Caco-2 (cell line): ENCODE measurements at regions not wholly inside any gene's neighbourhood (a gene's known extent, or its start where the extent isn't known, plus 50 kb on each side); places are given as distances from the start of the nearest gene placed in this dataset.

Source experiments
- BruUV-seq: library from RNA; stranded (reverse); fragments of 400-500 nt; replicated peaks from 2 replicates; lab custom pipeline; 2021; lab: Mats Ljungman, UMichigan
- CTCF ChIA-PET: fragments of 300-600 bp; sonication (Branson Sonifier 250); formaldehyde crosslinking; loops from one replicate; lab custom pipeline; 2022; ENCODE audit warnings: antibody characterized with exemption; lab: Charles Lee
- POLR2A ChIA-PET: fragments of 300-600 bp; sonication (Branson Sonifier 250); formaldehyde crosslinking; loops from one replicate; lab custom pipeline; 2022; ENCODE audit warnings: antibody characterized with exemption; lab: Charles Lee
- DNase-seq, 2 experiments: peaks; one replicate each; pipeline versions ENCODE4 v3.0.0 to v3.0.0-alpha.2; 2020 to 2022
- H3K27me3 ChIP-seq: replicated peaks from 2 replicates; pipeline ENCODE4 v1.6.0; 2011; ENCODE audit warnings: low read length; ENCODE audit not compliant: control insufficient read depth, insufficient read depth
- H3K36me3 ChIP-seq: 2 replicates; pipeline ENCODE4 v1.5.1; 2011; ENCODE audit warnings: low read length; ENCODE audit not compliant: control insufficient read depth, insufficient read depth
- H3K4me1 ChIP-seq: fragments of 250-450 bp; sonication (Bioruptor Pico); 2 replicates; pipeline ENCODE4 v1.5.1; 2020; ENCODE audit warnings: mild to moderate bottlenecking
- H3K4me3 ChIP-seq: 2 replicates; pipeline ENCODE4 v1.5.1; 2011; ENCODE audit warnings: low read depth, mild to moderate bottlenecking, control low read depth, low read length
- H3K9me3 ChIP-seq: fragments of 250-450 bp; sonication (Bioruptor Pico); 2 replicates; pipeline ENCODE4 v1.5.1; 2020; ENCODE audit warnings: mild to moderate bottlenecking, moderate library complexity
- H3K27ac Mint-ChIP-seq: one replicate; pipeline ENCODE4 v1.8.0; 2022; ENCODE audit warnings: mixed read lengths; ENCODE audit not compliant: unreplicated experiment
- H3K27me3 Mint-ChIP-seq: one replicate; pipeline ENCODE4 v1.8.0; 2022; ENCODE audit warnings: mixed read lengths; ENCODE audit not compliant: insufficient read depth, unreplicated experiment
- H3K36me3 Mint-ChIP-seq: one replicate; pipeline ENCODE4 v1.8.0; 2022; ENCODE audit warnings: mild to moderate bottlenecking, mixed read lengths; ENCODE audit not compliant: insufficient read depth, unreplicated experiment
- H3K4me1 Mint-ChIP-seq: one replicate; pipeline ENCODE4 v1.8.0; 2022; ENCODE audit warnings: low read depth, mixed read lengths; ENCODE audit not compliant: unreplicated experiment
- H3K4me3 Mint-ChIP-seq: one replicate; pipeline ENCODE4 v1.8.0; 2022; ENCODE audit warnings: mild to moderate bottlenecking, moderate library complexity, mixed read lengths; ENCODE audit not compliant: unreplicated experiment
- H3K9me3 Mint-ChIP-seq: one replicate; pipeline ENCODE4 v1.8.0; 2022; ENCODE audit warnings: mixed read lengths; ENCODE audit not compliant: unreplicated experiment
- intact Hi-C: fragments of 100-400 bp; cut with micrococcal nuclease; formaldehyde crosslinking; loops from one replicate; pipeline ENCODE4 v1.10.0; 2022; ENCODE audit not compliant: unreplicated experiment
- TF ChIP-seq, protein P1 (sequence below), 2 experiments: fragments of 200-600 bp in 1 of 2; IDR thresholded peaks; 1 replicate in 1 of 2; 2 replicates in 1 of 2; pipeline versions ENCODE4 v1.5.1 to v1.8.0; 2011 to 2022; ENCODE audit warnings: antibody characterized with exemption in 1 of 2, control low read depth in 1 of 2, inconsistent platforms in 1 of 2, low read depth in 1 of 2, low read length in 1 of 2, mild to moderate bottlenecking in 1 of 2, moderate library complexity in 1 of 2; ENCODE audit not compliant: insufficient read depth in 1 of 2, severe bottlenecking in 1 of 2, unreplicated experiment in 1 of 2

DNA sequence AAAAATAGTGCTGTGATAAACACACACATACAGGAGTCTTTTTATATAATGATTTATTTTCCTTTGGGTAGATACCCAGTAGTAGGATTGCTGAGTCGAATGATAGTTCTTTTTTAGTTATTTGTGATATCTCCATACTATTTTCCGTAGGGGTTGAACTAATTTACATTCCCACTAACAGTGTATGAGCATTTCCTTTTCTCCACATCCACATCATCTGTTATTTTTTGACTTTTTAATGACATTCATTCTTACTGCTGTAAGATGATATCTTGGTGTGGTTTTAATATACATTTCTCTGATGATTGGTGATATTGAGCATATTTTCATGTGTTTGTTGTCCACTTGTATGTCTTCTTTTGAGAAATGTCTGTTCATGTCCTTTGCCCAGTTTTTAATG is 78.3 kb downstream of the NIBAN1 start:
- Mint-ChIP-seq H3K36me3 (no peaks in the 10 kb centered on the region), H3K27me3 (no peaks in the 10 kb centered on the region), H3K4me1 (no peaks in the 10 kb centered on the region), H3K9me3 (no peaks in the 10 kb centered on the region), H3K4me3 (no peak overlapping the region), H3K27ac (no peak overlapping the region)
- H3K36me3 ChIP-seq = no peaks in the 10 kb centered on the region
- CTCF ChIA-PET = no interaction called here
- no peak for DNase-seq
- BruUV-seq = no TSS peak
- intact Hi-C loops = no loop called here
- H3K27me3 ChIP-seq = no peaks in the 10 kb centered on the region
- TF ChIP-seq, protein P1, sequence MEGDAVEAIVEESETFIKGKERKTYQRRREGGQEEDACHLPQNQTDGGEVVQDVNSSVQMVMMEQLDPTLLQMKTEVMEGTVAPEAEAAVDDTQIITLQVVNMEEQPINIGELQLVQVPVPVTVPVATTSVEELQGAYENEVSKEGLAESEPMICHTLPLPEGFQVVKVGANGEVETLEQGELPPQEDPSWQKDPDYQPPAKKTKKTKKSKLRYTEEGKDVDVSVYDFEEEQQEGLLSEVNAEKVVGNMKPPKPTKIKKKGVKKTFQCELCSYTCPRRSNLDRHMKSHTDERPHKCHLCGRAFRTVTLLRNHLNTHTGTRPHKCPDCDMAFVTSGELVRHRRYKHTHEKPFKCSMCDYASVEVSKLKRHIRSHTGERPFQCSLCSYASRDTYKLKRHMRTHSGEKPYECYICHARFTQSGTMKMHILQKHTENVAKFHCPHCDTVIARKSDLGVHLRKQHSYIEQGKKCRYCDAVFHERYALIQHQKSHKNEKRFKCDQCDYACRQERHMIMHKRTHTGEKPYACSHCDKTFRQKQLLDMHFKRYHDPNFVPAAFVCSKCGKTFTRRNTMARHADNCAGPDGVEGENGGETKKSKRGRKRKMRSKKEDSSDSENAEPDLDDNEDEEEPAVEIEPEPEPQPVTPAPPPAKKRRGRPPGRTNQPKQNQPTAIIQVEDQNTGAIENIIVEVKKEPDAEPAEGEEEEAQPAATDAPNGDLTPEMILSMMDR (IDR thresholded peaks at IDR 0.05; ENCODE audit: insufficient read depth in 1 of 2, low read depth in 1 of 2, low read length in 1 of 2, severe bottlenecking in 1 of 2, unreplicated experiment in 1 of 2) = no peak
- peaks cover 3% of the 10 kb centered on the region; the same call in 1 of the 2 replicates for H3K9me3 ChIP-seq
- no peaks in the 10 kb centered on the region for H3K4me1 ChIP-seq
- H3K4me3 ChIP-seq = no peak overlapping the region
- POLR2A ChIA-PET = no interaction called here

DNA sequence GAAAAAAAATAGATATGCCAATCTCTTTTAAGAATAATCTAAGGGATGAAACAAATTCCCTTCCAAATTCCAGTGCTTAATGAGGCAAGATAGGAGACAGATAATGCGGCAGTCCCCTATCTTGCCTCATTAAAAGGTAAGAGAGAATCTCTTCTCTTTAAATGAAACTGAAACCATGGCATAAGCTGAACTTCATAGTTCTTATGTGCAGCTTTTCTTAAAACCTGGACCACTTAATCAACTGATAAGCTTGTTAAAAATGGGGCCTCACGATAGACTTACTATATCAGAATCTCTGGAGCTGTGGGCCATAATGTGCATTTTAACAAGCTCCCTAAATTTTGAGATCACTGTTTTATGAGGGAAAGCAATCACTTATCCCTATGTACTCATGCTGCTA is 79.2 kb downstream of the NIBAN1 start:
- no TSS peak for BruUV-seq
- CTCF ChIA-PET = no interaction called here
- Histone ChIP-seq H3K27me3 (no peaks in the 10 kb centered on the region), H3K9me3 (peaks cover 3% of the 10 kb centered on the region; the same call in 1 of the 2 replicates), H3K4me1 (no peaks in the 10 kb centered on the region), H3K4me3 (no peak overlapping the region), H3K36me3 (no peaks in the 10 kb centered on the region)
- Mint-ChIP-seq H3K9me3 (no peaks in the 10 kb centered on the region), H3K27me3 (no peaks in the 10 kb centered on the region), H3K27ac (no peak overlapping the region), H3K36me3 (no peaks in the 10 kb centered on the region), H3K4me1 (no peaks in the 10 kb centered on the region), H3K4me3 (no peak overlapping the region)
- DNase-seq = no peak
- POLR2A ChIA-PET = no interaction called here
- TF ChIP-seq, protein P1 (IDR thresholded peaks at IDR 0.05; ENCODE audit: insufficient read depth in 1 of 2, low read depth in 1 of 2, low read length in 1 of 2, severe bottlenecking in 1 of 2, unreplicated experiment in 1 of 2) = no peak
- intact Hi-C loops = no loop called here

DNA sequence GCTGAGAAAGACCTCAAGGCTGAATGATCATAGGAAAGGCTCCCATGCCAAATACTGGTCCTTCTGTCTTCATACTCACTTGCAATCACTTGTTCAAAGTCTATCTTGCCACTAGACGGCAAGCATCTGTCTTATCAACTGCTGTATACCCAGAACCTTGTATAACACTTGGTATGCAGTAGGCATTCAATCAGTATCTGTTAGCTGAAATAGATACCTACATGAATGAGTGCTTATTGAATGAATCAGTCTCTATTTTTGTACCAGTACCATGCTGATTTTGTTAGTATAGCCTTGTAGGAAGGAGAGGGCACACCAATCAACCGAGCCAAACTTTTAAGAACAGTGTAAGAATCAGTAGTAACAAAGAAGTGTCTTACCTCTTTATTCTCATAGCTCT is 80.6 kb downstream of the NIBAN1 start:
- CTCF ChIA-PET = no interaction called here
- Histone ChIP-seq H3K27me3 (no peaks in the 10 kb centered on the region), H3K4me1 (no peaks in the 10 kb centered on the region), H3K36me3 (no peaks in the 10 kb centered on the region), H3K4me3 (no peak overlapping the region), H3K9me3 (peaks cover 3% of the 10 kb centered on the region; the same call in 1 of the 2 replicates)
- Mint-ChIP-seq H3K4me1 (no peaks in the 10 kb centered on the region), H3K36me3 (no peaks in the 10 kb centered on the region), H3K27me3 (no peaks in the 10 kb centered on the region), H3K9me3 (no peaks in the 10 kb centered on the region), H3K27ac (no peak overlapping the region), H3K4me3 (no peak overlapping the region)
- no TSS peak for BruUV-seq
- POLR2A ChIA-PET = no interaction called here
- DNase-seq = no peak
- TF ChIP-seq, protein P1 (IDR thresholded peaks at IDR 0.05; ENCODE audit: insufficient read depth in 1 of 2, low read depth in 1 of 2, low read length in 1 of 2, severe bottlenecking in 1 of 2, unreplicated experiment in 1 of 2) = no peak
- intact Hi-C loops = no loop called here
